ENCODE measurements at regions not wholly inside any gene's neighbourhood (a gene's known extent, or its start where the extent isn't known, plus 50 kb on each side); places are given as distances from the start of the nearest gene placed in this dataset.

DNA sequence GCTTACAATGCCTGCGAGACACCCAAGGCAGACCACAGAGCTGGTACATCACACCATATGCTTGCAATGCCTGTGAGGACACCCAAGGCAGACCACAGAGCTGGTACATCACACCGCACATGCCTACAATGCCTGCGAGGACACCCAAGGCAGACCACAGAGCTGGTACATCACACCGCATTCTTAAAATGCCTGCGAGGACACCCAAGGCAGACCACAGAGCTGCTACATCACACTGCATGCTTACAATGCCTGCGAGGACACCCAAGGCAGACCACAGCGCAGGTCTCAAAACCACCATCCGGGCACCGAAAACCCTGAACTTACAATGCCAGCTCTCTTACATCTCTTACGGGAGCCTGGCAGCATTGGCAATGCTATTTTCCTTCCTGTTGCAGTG lies 799.6 kb downstream of the GALR1 start:
- CTCF ChIA-PET: interaction anchor here (1.0 kb wide), 1 partner anchor 8 kb away, joined by 3 read pairs; no protein-coding TSS in a partner anchor
- no peak for TF ChIP-seq CTCF (IDR thresholded peaks at IDR 0.05; ENCODE audit: control extremely low read depth, extremely low read depth, low read depth, missing control alignments)
- no peak for DNase-seq (ENCODE audit: extremely low spot score)
- POLR2A ChIA-PET: no interaction called here

GRCh38 chr18:78054801-78055200 lies 805.2 kb downstream of the GALR1 start:
- TF ChIP-seq CTCF (IDR thresholded peaks at IDR 0.05; ENCODE audit: control extremely low read depth, extremely low read depth, low read depth, missing control alignments): no peak
- DNase-seq (ENCODE audit: extremely low spot score): no peak
- ChIA-PET POLR2A (no interaction called here), CTCF (interaction anchor here (0.9 kb wide), 1 partner anchor 8 kb away, joined by 5 read pairs; no protein-coding TSS in a partner anchor)

DNA sequence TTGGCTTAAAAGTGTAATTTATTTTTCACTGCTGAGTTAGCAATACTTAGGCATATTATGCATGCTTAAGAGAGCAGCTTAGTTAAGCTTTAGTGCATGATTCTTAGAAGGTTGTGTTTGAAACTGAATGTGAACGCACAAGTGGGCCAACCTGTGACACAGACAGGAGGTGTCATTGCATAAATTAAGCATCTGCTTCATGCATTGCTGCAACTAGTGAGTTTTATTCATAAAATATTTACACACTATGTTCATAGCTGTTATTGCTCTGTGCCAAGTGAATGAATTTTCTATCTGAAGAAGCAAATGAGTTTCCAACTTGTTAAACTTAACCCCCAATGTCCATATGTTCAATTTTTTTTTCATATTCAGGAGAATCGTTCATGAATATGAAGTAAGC lies 806.4 kb downstream of the GALR1 start:
- TF ChIP-seq CTCF (IDR thresholded peaks at IDR 0.05; ENCODE audit: control extremely low read depth, extremely low read depth, low read depth, missing control alignments): no peak
- no peak for DNase-seq (ENCODE audit: extremely low spot score)
- CTCF ChIA-PET: no interaction called here
- POLR2A ChIA-PET: no interaction called here

- DNase-seq (ENCODE audit: extremely low spot score): no peak
- no peak for TF ChIP-seq CTCF (IDR thresholded peaks at IDR 0.05; ENCODE audit: control extremely low read depth, extremely low read depth, low read depth, missing control alignments)
- POLR2A ChIA-PET: no interaction called here
- CTCF ChIA-PET: no interaction called here
These were observed 820.4 kb downstream of the GALR1 start for GRCh38 chr18:78069784-78070664.

DNA sequence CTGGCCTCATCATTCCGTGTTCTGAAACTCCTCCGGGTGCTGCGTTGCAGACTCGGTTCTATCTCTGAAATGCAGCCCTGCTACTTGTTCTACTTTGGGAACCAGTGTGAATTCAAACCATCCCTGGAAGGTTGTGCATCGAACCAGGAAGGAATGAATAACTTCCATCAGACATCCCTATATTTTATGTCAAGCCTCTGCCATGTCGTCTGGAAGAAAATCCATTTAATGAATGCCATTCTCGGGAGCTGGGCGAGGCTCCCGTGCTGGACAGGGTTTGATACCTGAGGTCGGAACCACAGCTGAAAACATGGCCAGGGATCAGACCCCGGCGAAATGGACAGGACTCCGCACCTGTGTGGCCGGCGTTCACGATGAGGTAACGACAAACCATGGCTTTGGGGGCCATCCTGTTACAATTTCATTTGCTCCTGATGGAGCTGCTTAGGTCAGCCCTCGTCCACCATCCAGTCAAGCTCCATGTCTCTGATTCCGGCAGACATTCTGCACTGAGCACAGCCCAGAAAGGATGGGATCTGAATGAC lies 821.6 kb downstream of the GALR1 start:
- CTCF ChIA-PET: interaction anchor here (0.9 kb wide), 1 partner anchor 14 kb away, joined by 3 read pairs; no protein-coding TSS in a partner anchor
- POLR2A ChIA-PET: no interaction called here
- no peak for DNase-seq (ENCODE audit: extremely low spot score)
- TF ChIP-seq CTCF (IDR thresholded peaks at IDR 0.05; ENCODE audit: control extremely low read depth, extremely low read depth, low read depth, missing control alignments): no peak

GRCh38 chr18:78071776-78072175 lies 822.1 kb downstream of the GALR1 start:
- CTCF ChIA-PET: interaction anchor here (0.9 kb wide), 1 partner anchor 13 kb away, joined by 3 read pairs; no protein-coding TSS in a partner anchor
- no peak for DNase-seq (ENCODE audit: extremely low spot score)
- TF ChIP-seq CTCF (IDR thresholded peaks at IDR 0.05; ENCODE audit: control extremely low read depth, extremely low read depth, low read depth, missing control alignments): no peak
- POLR2A ChIA-PET: no interaction called here

Data from GM10248 (cell line).